HG03442 (cell line): ENCODE measurements at regions not wholly inside any gene's neighbourhood (a gene's known extent, or its start where the extent isn't known, plus 50 kb on each side); places are given as distances from the start of the nearest gene placed in this dataset.
"Not testable (repeated sequence)": the region's sequence is repeated elsewhere in the genome, so short reads cannot be mapped to it uniquely, and the experiment has no call there.

Experiments used
- ATAC-seq: cut with Tn5 transposase; IDR thresholded peaks from one replicate; pipeline ENCODE4 v1.9.1; 2021; ENCODE audit warnings: mild to moderate bottlenecking, moderate library complexity; ENCODE audit not compliant: unreplicated experiment

DNA sequence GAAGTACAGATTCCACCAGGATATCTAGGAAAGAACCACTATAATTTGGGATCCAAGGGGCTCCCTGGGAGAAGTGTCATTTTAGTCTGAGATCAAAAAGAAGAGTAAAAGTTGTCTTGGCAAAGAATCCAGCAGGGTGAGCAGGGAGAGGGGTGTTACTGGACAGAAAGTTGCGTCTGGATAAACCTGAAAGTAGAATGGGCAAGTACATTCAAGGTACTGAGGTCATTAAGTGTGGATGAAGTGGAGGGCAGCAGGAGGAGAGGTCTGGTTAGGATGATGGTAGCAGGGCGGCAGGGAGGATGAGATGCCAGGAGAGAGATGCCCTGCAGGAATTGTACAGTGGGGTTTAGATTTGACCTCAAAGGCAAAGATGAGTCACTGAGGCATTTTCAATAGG lies 253.3 kb downstream of the KLF13 start:
- ATAC-seq = no peak

DNA sequence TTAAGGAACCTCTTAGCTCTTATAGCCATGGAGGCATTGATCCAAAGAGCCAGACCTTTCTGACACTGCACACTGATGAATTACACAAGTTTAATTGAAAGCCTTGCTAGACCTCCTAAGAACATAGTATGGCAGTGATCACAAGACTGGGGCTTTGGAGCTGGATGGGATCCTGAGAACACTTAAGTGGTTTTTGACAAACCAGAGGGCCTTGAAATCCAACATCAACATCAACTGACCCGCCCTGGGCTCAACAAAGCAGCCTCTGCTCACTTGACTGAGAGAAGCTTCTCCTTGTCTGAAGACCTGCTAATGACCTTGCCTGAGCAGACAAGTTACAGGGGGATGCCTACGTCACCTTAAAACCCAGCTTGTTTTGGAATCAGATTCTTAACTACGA lies 257.6 kb downstream of the KLF13 start:
- ATAC-seq = no peak

DNA sequence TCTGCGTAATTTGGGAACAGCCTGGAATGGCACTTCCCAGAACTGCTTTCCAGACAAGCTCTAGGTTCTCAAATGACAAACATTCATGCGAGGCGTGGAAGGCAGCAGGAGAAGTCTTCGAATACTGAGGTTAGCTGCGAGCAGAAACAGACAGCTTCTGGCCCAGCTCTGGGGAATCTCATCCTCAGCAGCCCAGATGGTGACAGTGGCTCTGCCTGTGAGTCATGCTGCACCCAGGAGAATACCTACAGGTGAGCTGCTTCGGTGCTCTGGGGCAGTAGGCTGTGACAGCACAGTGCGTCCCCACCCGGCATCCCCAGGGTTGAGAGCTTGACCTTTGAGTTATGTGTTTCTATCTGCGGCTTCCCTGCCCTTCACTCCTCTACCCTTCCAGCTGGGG lies 258.6 kb downstream of the KLF13 start:
- no peak for ATAC-seq

DNA sequence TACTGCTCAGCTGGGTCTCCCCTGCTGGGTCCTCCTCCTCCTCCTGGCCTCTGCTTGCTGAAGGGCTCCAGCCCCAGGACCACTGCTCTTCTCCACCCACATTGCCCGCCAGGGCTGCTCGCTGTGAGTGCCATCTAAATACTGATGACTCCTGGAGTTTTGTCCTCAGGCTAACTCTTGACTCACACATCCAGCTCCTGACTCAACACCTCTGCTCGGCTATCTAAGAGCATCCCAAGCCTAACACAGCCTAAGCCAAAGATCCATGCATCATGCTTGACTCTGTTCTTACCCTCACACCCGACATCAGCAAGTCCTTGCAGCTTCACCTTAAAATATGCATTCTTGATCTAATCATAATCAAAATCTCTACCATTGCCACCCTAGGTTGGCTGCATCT lies 260.2 kb downstream of the KLF13 start:
- no peak for ATAC-seq

DNA sequence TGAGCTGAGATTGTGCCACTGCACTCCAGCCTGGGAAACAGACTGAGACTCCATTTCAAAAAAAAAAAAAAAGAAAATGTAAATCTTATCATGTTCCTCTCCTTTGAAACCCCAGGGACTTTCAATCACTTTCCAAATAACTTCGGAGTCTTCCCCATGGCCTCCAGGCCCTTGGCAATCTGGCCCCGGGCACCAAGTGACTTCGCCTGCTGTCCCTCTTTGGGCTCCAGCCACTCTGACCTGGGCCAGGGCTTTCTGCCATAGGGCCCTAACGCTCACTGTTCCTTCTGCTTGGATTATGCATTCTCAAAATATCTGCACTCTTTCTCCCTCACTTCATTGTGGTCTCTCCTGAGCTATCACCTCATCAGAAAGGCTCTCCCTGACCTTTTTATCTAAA lies 260.9 kb downstream of the KLF13 start:
- no peak for ATAC-seq

DNA sequence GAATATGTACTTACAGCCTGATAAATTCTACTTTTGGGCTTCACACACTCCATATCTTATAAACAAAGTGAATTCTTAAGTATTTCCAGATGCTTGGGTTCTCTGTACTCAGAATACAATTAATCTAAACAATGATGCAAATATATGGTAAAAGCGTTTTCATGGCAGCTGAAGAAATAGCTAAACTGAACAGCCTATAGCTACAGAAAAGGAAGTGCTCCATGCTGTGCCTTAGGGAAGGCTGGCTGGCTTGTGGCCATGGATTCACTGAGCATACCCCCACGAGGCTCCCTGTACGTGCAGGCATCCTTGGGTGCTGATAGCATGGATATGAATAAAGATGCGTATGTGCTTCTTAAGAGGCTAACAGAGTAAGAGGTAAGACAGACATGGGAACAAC lies 264.0 kb downstream of the KLF13 start:
- ATAC-seq = no peak

- no peak for ATAC-seq
Observed at GRCh38 chr15:31591908-31592307, 265.3 kb downstream of the KLF13 start.

DNA sequence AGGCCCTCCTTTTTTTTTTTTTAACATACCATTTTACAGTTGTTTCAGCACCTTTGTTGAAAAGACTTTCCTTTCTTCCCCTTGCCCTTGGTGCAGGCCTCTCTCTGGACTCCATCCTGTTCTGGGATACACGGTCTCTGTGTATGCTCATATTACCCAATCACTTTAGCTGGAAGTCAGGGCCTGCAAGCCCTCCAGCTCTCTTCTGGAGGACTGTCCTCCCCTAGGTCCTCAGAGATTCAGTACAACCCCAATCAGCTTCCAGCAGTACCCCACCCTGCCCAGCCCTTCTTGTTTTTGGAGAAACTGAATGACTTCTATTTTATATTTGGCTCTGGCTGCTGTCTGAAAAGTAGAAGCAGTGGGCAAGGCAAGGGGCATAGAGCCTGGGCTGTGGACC lies 270.8 kb downstream of the KLF13 start:
- ATAC-seq = no peak

GRCh38 chr15:31598620-31599019 lies 272.0 kb downstream of the KLF13 start:
- no peak for ATAC-seq

- ATAC-seq = no peak
Observed at GRCh38 chr15:31605467-31605931, 278.9 kb downstream of the KLF13 start.

GRCh38 chr15:31606194-31606669 lies 279.6 kb downstream of the KLF13 start:
- no peak for ATAC-seq

GRCh38 chr15:31606931-31607497 lies 280.4 kb downstream of the KLF13 start:
- ATAC-seq = no peak

DNA sequence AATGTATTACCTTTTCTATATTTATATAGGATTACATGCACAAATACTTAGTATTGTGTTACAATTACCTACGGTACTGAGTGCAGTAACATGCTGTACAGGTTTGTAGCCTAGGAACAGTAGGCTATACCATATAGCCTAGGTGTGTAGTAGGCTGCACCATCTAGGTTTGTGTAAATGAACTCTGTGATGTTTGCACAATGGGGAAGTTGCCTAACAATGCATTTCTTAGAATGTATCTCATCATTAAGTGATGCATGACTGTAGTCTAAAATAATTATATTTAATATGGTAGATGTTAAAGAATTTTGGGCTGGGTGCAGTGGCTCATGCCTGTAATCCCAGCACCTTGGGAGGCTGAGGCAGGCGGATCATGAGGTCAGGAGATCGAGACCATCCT lies 281.0 kb downstream of the KLF13 start:
- ATAC-seq = no peak

- no peak for ATAC-seq
Observed at GRCh38 chr15:31609258-31609681, 282.6 kb downstream of the KLF13 start.

DNA sequence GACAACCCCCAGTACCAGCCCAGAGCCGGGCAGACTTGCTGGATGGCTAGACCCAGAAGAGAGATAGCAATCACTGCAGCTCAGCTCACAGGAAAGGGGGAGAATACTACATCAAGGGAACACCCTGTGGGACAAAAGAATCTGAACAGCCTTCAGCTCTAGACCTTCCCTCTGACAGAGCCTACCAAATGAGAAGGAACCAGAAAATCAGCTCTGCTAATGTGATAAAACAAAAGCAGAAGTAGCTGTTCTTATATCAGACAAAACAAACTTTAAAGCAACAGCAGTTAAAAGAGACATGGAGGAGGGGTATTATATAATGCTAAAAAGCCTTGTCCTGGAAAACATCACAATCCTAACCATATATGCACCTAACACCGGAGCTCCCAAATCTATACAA lies 283.3 kb downstream of the KLF13 start:
- ATAC-seq = no peak

- no peak for ATAC-seq
Observed at GRCh38 chr15:31615643-31616415, 289.2 kb downstream of the KLF13 start.

GRCh38 chr15:31623297-31623696 lies 296.7 kb downstream of the KLF13 start:
- not testable (repeated sequence) for ATAC-seq

DNA sequence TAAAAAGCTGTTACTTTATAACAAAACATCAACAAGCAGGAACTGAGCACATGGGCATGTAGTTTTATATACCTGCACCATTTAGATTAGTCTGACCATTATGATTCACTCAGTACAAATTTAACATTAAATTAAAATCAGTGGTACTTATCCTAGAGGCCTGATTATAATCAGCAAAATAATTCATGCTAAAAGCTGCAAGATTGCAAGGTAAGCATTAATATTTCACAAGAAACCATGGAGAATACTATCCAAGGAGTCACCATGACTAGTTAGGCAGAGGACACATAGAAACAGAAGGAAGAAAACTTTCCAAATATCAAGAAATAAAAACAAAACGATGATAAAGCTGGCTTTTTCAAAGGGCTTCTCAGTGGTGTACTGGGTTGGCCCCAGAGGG lies 297.5 kb downstream of the KLF13 start:
- ATAC-seq = not testable (repeated sequence)

DNA sequence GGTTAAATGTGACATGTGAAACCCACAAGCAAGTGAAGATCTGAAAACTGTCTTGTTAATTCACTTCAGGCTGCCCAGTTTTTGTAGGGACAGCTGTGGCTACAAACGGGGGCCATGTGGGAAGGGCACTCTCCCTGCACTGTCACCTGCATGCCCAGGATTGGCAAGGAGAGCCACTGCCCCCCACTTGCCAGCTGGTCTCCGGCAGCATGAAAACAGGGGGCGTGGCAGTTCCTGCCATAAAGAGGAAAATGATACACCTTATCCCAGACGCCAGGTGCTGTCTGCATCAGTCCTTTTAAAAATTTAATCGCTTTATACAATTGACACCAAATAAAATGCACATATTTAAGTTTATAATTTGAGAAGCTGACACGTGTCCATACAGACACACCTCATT lies 309.1 kb downstream of the KLF13 start:
- ATAC-seq = not testable (repeated sequence)

- not testable (repeated sequence) for ATAC-seq
Observed at GRCh38 chr15:31636911-31637310, 310.3 kb downstream of the KLF13 start.

GRCh38 chr15:31643955-31644354 lies 317.3 kb downstream of the KLF13 start:
- ATAC-seq = not testable (repeated sequence)

GRCh38 chr15:31644761-31645160 lies 318.1 kb downstream of the KLF13 start:
- ATAC-seq = not testable (repeated sequence)
